GM21515 (cell line): ENCODE measurements at regions not wholly inside any gene's neighbourhood (a gene's known extent, or its start where the extent isn't known, plus 50 kb on each side); places are given as distances from the start of the nearest gene placed in this dataset.

Experiments used
- ATAC-seq: cut with Tn5 transposase; IDR thresholded peaks from one replicate; pipeline ENCODE4 v1.9.1; 2021; ENCODE audit not compliant: unreplicated experiment

- ATAC-seq: no peak
Observed at GRCh38 chr11:122062763-122063162, 53.3 kb downstream of the BLID start.

GRCh38 chr11:122059565-122059964 lies 56.5 kb downstream of the BLID start:
- ATAC-seq: no peak

- ATAC-seq: no peak
Observed at GRCh38 chr11:122050021-122050690, 65.9 kb downstream of the BLID start.

- no peak for ATAC-seq
Observed at GRCh38 chr11:122048401-122048800, 67.6 kb downstream of the BLID start.

GRCh38 chr11:122046846-122047245 lies 69.2 kb downstream of the BLID start:
- ATAC-seq: no peak

- no peak for ATAC-seq
Observed at GRCh38 chr11:122046438-122046837, 69.6 kb downstream of the BLID start.

GRCh38 chr11:122045181-122045586 lies 70.8 kb downstream of the BLID start:
- no peak for ATAC-seq

- no peak for ATAC-seq
Observed at GRCh38 chr11:122044086-122044485, 71.9 kb downstream of the BLID start.

GRCh38 chr11:122042981-122043380 lies 73.0 kb downstream of the BLID start:
- no peak for ATAC-seq

- no peak for ATAC-seq
Observed at GRCh38 chr11:122040464-122040863, 75.6 kb downstream of the BLID start.

- ATAC-seq: no peak
Observed at GRCh38 chr11:122038543-122038942, 77.5 kb downstream of the BLID start.

GRCh38 chr11:122037911-122038310 lies 78.1 kb downstream of the BLID start:
- ATAC-seq: no peak

- ATAC-seq: no peak
Observed at GRCh38 chr11:122036493-122036892, 79.5 kb downstream of the BLID start.

- no peak for ATAC-seq
Observed at GRCh38 chr11:122036018-122036417, 80.0 kb downstream of the BLID start.

- ATAC-seq: no peak
Observed at GRCh38 chr11:122033631-122034030, 82.4 kb downstream of the BLID start.

GRCh38 chr11:122033193-122033592 lies 82.8 kb downstream of the BLID start:
- ATAC-seq: no peak

GRCh38 chr11:122032317-122032716 lies 83.7 kb downstream of the BLID start:
- no peak for ATAC-seq

GRCh38 chr11:122031813-122032212 lies 84.2 kb downstream of the BLID start:
- ATAC-seq: no peak

GRCh38 chr11:122030286-122030685 lies 85.7 kb downstream of the BLID start:
- ATAC-seq: no peak

- no peak for ATAC-seq
Observed at GRCh38 chr11:122028545-122028944, 87.5 kb downstream of the BLID start.

GRCh38 chr11:122028036-122028435 lies 88.0 kb downstream of the BLID start:
- no peak for ATAC-seq

GRCh38 chr11:122025757-122026156 lies 90.3 kb downstream of the BLID start:
- no peak for ATAC-seq

- no peak for ATAC-seq
Observed at GRCh38 chr11:122024278-122024677, 91.7 kb downstream of the BLID start.
